ENCODE measurements at regions not wholly inside any gene's neighbourhood (a gene's known extent, or its start where the extent isn't known, plus 50 kb on each side); places are given as distances from the start of the nearest gene placed in this dataset.

DNA sequence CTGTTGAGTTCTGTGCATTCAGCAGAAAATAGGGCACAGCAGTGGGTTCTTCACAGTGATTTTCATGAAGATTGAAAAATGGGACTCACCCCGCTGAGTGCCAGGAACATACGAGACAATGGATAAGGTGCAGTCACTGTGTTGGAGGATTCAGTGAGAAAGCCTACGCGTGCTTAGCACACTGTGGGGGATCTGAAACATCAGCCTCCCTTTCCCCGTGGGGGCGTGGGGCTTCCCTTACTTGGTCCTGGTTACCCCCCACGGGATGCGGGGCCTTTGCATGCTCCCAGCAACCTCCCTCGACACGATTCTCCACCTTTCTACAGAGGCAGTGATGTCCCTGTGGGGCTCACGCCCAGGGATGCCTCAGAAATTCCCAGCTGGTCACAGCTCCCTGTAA lies 252.2 kb upstream of the C1orf174 start:
- TF ChIP-seq, protein P1, sequence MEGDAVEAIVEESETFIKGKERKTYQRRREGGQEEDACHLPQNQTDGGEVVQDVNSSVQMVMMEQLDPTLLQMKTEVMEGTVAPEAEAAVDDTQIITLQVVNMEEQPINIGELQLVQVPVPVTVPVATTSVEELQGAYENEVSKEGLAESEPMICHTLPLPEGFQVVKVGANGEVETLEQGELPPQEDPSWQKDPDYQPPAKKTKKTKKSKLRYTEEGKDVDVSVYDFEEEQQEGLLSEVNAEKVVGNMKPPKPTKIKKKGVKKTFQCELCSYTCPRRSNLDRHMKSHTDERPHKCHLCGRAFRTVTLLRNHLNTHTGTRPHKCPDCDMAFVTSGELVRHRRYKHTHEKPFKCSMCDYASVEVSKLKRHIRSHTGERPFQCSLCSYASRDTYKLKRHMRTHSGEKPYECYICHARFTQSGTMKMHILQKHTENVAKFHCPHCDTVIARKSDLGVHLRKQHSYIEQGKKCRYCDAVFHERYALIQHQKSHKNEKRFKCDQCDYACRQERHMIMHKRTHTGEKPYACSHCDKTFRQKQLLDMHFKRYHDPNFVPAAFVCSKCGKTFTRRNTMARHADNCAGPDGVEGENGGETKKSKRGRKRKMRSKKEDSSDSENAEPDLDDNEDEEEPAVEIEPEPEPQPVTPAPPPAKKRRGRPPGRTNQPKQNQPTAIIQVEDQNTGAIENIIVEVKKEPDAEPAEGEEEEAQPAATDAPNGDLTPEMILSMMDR (IDR thresholded peaks at IDR 0.05; ENCODE audit: borderline replicate concordance, extremely low read depth, low read length, poor library complexity, severe bottlenecking): no peak
- TF ChIP-seq EZH2 (IDR thresholded peaks at IDR 0.05; ENCODE audit: borderline replicate concordance, low read depth, low read length, severe bottlenecking): no peak

Measured in DND-41 (cell line).